Mucosa of descending colon (tissue), 3 donors: ENCODE measurements at regions not wholly inside any gene's neighbourhood (a gene's known extent, or its start where the extent isn't known, plus 50 kb on each side); places are given as distances from the start of the nearest gene placed in this dataset.

Experiments used
- ATAC-seq: fragments of 200-7000 bp; cut with Tn5 transposase; one replicate; pipeline ENCODE4 v1.9.1; 2020; ENCODE audit warnings: mild to moderate bottlenecking, moderate library complexity
- DNase-seq, 3 donors: peaks; one replicate each; pipeline ENCODE4 v3.0.0-alpha.2; 2020
- H3K36me3 ChIP-seq: fragments of 200-600 bp; one replicate; pipeline ENCODE4 v1.8.0; 2021; ENCODE audit warnings: low read depth, mild to moderate bottlenecking
- H3K4me1 ChIP-seq: fragments of 200-600 bp; one replicate; pipeline ENCODE4 v1.8.0; 2021; ENCODE audit warnings: low read depth, mild to moderate bottlenecking
- H3K4me3 ChIP-seq: fragments of 200-600 bp; one replicate; pipeline ENCODE4 v1.8.0; 2021; ENCODE audit warnings: mild to moderate bottlenecking
- H3K9me3 ChIP-seq: fragments of 200-600 bp; one replicate; pipeline ENCODE4 v1.8.0; 2021; ENCODE audit warnings: mild to moderate bottlenecking
- intact Hi-C, 2 donors: fragments of 100-400 bp; cut with DNase I in 1 of 2; cut with micrococcal nuclease in 1 of 2; formaldehyde crosslinking; loops; one replicate each; pipeline versions ENCODE4 v1.11.0 to v1.11.1; 2022; cut with DNase I, micrococcal nuclease
- TF ChIP-seq, protein P1 (sequence below): fragments of 200-600 bp; IDR thresholded peaks from one replicate; pipeline ENCODE4 v1.8.0; 2022; ENCODE audit warnings: antibody characterized with exemption, mild to moderate bottlenecking
- donor health status: DM: no; HTN: no; CAD: no; lungs with moderate emphysema.
- donor health status: DM: no; HTN: no; CAD: no.
- donor health status: DM: no; HTN: yes; CAD: no.

DNA sequence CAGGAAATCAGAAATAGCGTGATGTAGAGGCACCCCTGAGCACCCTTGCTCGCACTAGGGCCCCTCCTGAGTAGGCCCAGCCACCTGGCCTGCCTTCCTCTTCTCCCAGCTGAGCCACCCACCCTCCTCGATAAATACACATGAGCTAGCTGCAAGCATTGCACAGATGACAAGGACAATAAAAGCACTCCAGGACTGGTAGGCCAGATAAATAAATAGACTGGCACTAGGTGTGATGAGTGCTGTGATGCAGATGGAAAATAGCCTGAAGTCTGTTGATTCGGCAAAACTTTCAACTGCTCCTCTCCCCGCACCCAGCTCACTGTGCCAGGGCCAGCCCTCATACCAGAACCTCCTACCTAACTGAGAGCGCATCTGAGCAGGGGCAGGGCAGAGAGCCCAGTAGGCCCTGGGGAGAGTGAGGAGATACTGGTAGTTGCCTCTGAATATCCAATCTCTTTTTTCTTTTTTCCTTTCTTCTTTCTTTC lies 54.5 kb upstream of the GPI start:
- intact Hi-C loops, result no loop called here
- Histone ChIP-seq H3K36me3 (no peaks in the 10 kb centered on the region), H3K9me3 (no peaks in the 10 kb centered on the region), H3K4me1 (peaks cover 36% of the 10 kb centered on the region), H3K4me3 (no peak overlapping the region)
- ATAC-seq (peak; percentile 67), DNase-seq (peak; percentile 60 to 65 (median 60))
- TF ChIP-seq, protein P1, sequence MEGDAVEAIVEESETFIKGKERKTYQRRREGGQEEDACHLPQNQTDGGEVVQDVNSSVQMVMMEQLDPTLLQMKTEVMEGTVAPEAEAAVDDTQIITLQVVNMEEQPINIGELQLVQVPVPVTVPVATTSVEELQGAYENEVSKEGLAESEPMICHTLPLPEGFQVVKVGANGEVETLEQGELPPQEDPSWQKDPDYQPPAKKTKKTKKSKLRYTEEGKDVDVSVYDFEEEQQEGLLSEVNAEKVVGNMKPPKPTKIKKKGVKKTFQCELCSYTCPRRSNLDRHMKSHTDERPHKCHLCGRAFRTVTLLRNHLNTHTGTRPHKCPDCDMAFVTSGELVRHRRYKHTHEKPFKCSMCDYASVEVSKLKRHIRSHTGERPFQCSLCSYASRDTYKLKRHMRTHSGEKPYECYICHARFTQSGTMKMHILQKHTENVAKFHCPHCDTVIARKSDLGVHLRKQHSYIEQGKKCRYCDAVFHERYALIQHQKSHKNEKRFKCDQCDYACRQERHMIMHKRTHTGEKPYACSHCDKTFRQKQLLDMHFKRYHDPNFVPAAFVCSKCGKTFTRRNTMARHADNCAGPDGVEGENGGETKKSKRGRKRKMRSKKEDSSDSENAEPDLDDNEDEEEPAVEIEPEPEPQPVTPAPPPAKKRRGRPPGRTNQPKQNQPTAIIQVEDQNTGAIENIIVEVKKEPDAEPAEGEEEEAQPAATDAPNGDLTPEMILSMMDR, result no peak

DNA sequence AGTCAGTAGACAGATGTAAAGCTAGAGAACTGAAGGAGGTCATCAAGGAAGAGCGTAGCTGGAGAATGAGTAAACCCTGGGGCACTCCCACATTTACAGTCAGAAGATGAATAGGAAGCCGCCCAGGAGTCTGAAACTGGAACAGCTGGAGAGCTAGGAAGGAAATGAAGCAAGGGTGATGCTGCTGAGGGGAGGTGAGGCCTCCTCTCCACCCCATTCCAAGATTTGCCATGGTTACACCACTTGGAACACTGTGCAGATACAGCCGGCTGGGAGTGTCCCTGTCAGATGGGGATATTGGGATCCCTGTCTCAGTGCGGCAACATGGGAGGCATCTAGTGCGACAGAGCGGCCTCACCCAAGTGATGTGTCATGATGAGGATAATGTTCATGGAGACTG lies 51.8 kb upstream of the GPI start:
- Histone ChIP-seq H3K9me3 (no peaks in the 10 kb centered on the region), H3K4me1 (peaks cover 44% of the 10 kb centered on the region), H3K36me3 (no peaks in the 10 kb centered on the region), H3K4me3 (no peak overlapping the region)
- TF ChIP-seq, protein P1, result no peak
- intact Hi-C loops, result no loop called here
- ATAC-seq (peak; percentile 75), DNase-seq (peak; percentile 59 to 78 (median 69))

DNA sequence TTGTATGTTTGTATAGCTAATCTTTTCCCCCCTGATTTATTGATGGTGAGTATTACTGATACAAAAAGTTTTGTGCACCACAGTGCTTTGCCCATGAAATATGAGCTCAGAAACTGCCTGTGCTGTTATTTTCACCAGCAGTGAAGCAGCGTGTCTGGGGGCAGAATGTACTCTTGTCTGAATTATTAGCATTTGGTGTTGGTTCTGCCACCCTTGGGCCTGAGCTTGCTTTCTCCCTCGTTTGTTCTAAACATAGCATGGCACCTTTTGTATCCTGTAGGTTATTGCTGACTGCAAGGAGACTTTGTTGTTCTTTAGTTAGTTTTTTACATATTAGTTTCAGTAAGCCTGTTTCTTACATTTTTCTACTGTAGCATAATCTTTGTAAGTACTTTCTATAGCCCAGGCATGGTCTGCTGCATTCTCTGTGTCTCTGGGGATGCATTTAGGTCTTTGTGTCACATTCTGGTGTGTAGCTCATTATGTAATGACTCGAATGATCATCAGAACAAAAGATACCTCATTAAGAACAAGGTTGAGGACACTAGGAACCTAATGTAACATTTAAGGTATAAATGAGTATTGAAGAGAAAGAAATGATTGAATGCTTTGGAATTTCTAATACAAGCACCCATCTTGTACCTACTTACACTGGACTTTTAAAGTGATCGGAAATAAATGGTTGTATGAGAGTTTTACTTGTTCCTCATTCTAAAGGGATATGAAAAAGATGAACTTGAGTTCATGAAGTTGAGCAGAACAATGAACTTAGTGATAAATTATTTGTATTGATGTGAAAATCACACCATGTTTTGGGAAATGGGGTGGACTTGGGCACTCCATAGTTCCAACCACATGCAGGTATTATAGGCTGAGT lies 50.3 kb upstream of the GPI start:
- ATAC-seq (no peak), DNase-seq (no peak)
- H3K4me3 ChIP-seq, result no peak overlapping the region
- intact Hi-C loops, result no loop called here
- H3K4me1 ChIP-seq, result peaks cover 41% of the 10 kb centered on the region
- TF ChIP-seq, protein P1, result no peak
- H3K9me3 ChIP-seq, result no peaks in the 10 kb centered on the region
- H3K36me3 ChIP-seq, result no peaks in the 10 kb centered on the region
